ENCODE measurements at regions not wholly inside any gene's neighbourhood (a gene's known extent, or its start where the extent isn't known, plus 50 kb on each side); places are given as distances from the start of the nearest gene placed in this dataset.
A peak's percentile ranks its signal among the peaks of the same experiment; 100 is the strongest.

GRCh38 chr9:81815781-81816180 lies 112.4 kb upstream of the SPATA31D4 start:
- Histone ChIP-seq H3K4me1 (peaks cover 5 to 44% (median 8%) of the 10 kb centered on the region in 3 donors), H3K9me3 (no peaks in the 10 kb centered on the region), H3K36me3 (no peaks in the 10 kb centered on the region), H3K27me3 (no peaks in the 10 kb centered on the region), H3K4me3 (no peak overlapping the region), H3K27ac (peak overlapping the region in 1 of 4 donors; percentile 45)
- no peak for ATAC-seq
- 89 to 96% methylated on average over 3 of the region's 3 CpGs for WGBS, 2 donors (ENCODE audit: low coverage in 1 of 2)
- TF ChIP-seq EP300 (IDR thresholded peaks at IDR 0.05) (no peak), POLR2A (IDR thresholded peaks at IDR 0.05) (no peak), POLR2AphosphoS5 (IDR thresholded peaks at IDR 0.05) (no peak), CTCF (IDR thresholded peaks at IDR 0.05) (no peak)

GRCh38 chr9:81819155-81819554 lies 109.1 kb upstream of the SPATA31D4 start:
- H3K36me3 ChIP-seq: no peaks in the 10 kb centered on the region
- 89 to 92% methylated on average over 7 of the region's 7 CpGs for WGBS, 2 donors (ENCODE audit: low coverage in 1 of 2)
- no peaks in the 10 kb centered on the region for H3K9me3 ChIP-seq
- H3K4me1 ChIP-seq: peaks cover 5 to 42% (median 10%) of the 10 kb centered on the region in 3 donors
- no peak overlapping the region for H3K4me3 ChIP-seq
- H3K27me3 ChIP-seq: no peaks in the 10 kb centered on the region
- no peak for ATAC-seq
- peak overlapping the region in 2 of 4 donors; percentile 31 to 75 for H3K27ac ChIP-seq
- no peak for TF ChIP-seq CTCF (IDR thresholded peaks at IDR 0.05)
- TF ChIP-seq EP300 (IDR thresholded peaks at IDR 0.05): no peak
- no peak for TF ChIP-seq POLR2AphosphoS5 (IDR thresholded peaks at IDR 0.05)
- TF ChIP-seq POLR2A (IDR thresholded peaks at IDR 0.05): no peak

GRCh38 chr9:81819859-81820546 lies 108.2 kb upstream of the SPATA31D4 start:
- no peaks in the 10 kb centered on the region for H3K9me3 ChIP-seq
- H3K4me3 ChIP-seq: no peak overlapping the region
- H3K27me3 ChIP-seq: no peaks in the 10 kb centered on the region
- 27 to 28% methylated on average over 6 to 7 of the region's 8 CpGs for WGBS, 2 donors (ENCODE audit: low coverage in 1 of 2)
- TF ChIP-seq EP300 (IDR thresholded peaks at IDR 0.05): no peak
- no peak for TF ChIP-seq CTCF (IDR thresholded peaks at IDR 0.05)
- no peak for TF ChIP-seq POLR2A (IDR thresholded peaks at IDR 0.05)
- H3K27ac ChIP-seq: peak overlapping the region; percentile 48 to 75 (median 70)
- H3K4me1 ChIP-seq: peaks cover 5 to 34% (median 10%) of the 10 kb centered on the region in 3 donors
- H3K36me3 ChIP-seq: no peaks in the 10 kb centered on the region
- ATAC-seq: peak; percentile 78

- WGBS, 2 donors (ENCODE audit: low coverage in 1 of 2): 70 to 94% methylated on average over 2 to 7 of the region's 7 CpGs
- no peaks in the 10 kb centered on the region for H3K36me3 ChIP-seq
These were observed 105.8 kb upstream of the SPATA31D4 start for GRCh38 chr9:81822301-81822865.

More at GRCh38 chr9:81822301-81822865, 105.8 kb upstream of the SPATA31D4 start:
- no peak overlapping the region for H3K4me3 ChIP-seq
- no peaks in the 10 kb centered on the region for H3K27me3 ChIP-seq
- no peaks in the 10 kb centered on the region for H3K9me3 ChIP-seq
- no peak overlapping the region for H3K27ac ChIP-seq
- TF ChIP-seq POLR2A (IDR thresholded peaks at IDR 0.05): no peak
- TF ChIP-seq CTCF (IDR thresholded peaks at IDR 0.05): no peak
- TF ChIP-seq POLR2AphosphoS5 (IDR thresholded peaks at IDR 0.05): no peak
- TF ChIP-seq EP300 (IDR thresholded peaks at IDR 0.05): no peak
- peaks cover 5 to 35% (median 10%) of the 10 kb centered on the region in 3 donors for H3K4me1 ChIP-seq
- no peak for ATAC-seq

All from gastroesophageal sphincter (tissue), 4 donors.